K562 (cell line): ENCODE measurements at regions not wholly inside any gene's neighbourhood (a gene's known extent, or its start where the extent isn't known, plus 50 kb on each side); places are given as distances from the start of the nearest gene placed in this dataset.

ENCODE experiments used
- ATAC-seq: fragments of 200-7000 bp; cut with Tn5 transposase; 3 replicates; pipeline ENCODE4 v1.9.1; 2020; ENCODE audit warnings: moderate library complexity
- BruUV-seq: library from RNA; stranded (reverse); fragments of 400-500 nt; replicated peaks from 2 replicates; lab custom pipeline; 2021; lab: Mats Ljungman, UMichigan
- CTCF ChIA-PET: fragments of 300-600 bp; formaldehyde crosslinking; extraction: SDS; loops from one replicate; lab custom pipeline; 2021; ENCODE audit warnings: low intra/inter-chr PET ratio; lab: Yijun Ruan, JAX
- POLR2A ChIA-PET: fragments of 300-600, 350-650 bp; sonication (Branson Sonifier 250); formaldehyde crosslinking; extraction: SDS; loops from one replicate; lab custom pipeline; 2021; ENCODE audit warnings: antibody characterized with exemption, inconsistent platforms; lab: Yijun Ruan, JAX
- DNase-seq, 4 experiments: peaks; one replicate each; pipeline versions ENCODE4 v3.0.0 to v3.0.0-alpha.2; 2011 to 2018; ENCODE audit warnings: low spot score in 3 of 4, mixed read lengths in 3 of 4; ENCODE audit errors: extremely low read depth in 1 of 4
- FAIRE-seq: peaks from 2 replicates; lab custom pipeline; 2011; peaks lifted over from hg19 to GRCh38; lab: Jason Lieb, UNC
- H2AFZ ChIP-seq: 2 replicates; pipeline ENCODE4 v1.6.0; 2011; ENCODE audit warnings: low read depth, low read length, control low read depth, inconsistent platforms
- H3K27ac ChIP-seq: fragments of 200-600 bp; 3 replicates; pipeline ENCODE4 v1.8.0; 2011; ENCODE audit warnings: low read depth, mild to moderate bottlenecking, control low read depth, inconsistent platforms, low read length, moderate library complexity, mixed read lengths; ENCODE audit errors: extremely low read depth
- H3K27me3 ChIP-seq, 2 experiments: fragments of 300-600 bp in 1 of 2; 2 replicates in 1 of 2; 3 replicates in 1 of 2; pipeline versions ENCODE4 v1.6.0 to v1.8.0; 2011; ENCODE audit warnings: inconsistent platforms in 2 of 2, low read length in 2 of 2, mild to moderate bottlenecking in 1 of 2, mixed read lengths in 1 of 2, moderate library complexity in 1 of 2; ENCODE audit not compliant: control insufficient read depth in 2 of 2, insufficient read depth in 2 of 2
- H3K36me3 ChIP-seq: fragments of 300-600 bp; 3 replicates; pipeline ENCODE4 v1.8.0; 2011; ENCODE audit warnings: mild to moderate bottlenecking, low read length, inconsistent platforms; ENCODE audit not compliant: control insufficient read depth, insufficient read depth
- H3K4me1 ChIP-seq, 2 experiments: fragments of 200-600 bp in 1 of 2; replicated peaks in 1 of 2; 2 replicates in 1 of 2; 3 replicates in 1 of 2; pipeline versions ENCODE4 v1.5.1 to v1.8.0; 2011; ENCODE audit warnings: inconsistent platforms in 2 of 2, low read length in 2 of 2, mild to moderate bottlenecking in 1 of 2, mixed read lengths in 1 of 2, moderate library complexity in 1 of 2; ENCODE audit not compliant: control insufficient read depth in 2 of 2, insufficient read depth in 2 of 2
- H3K4me2 ChIP-seq: 2 replicates; pipeline ENCODE4 v1.6.1; 2011; ENCODE audit warnings: low read length, control low read depth, inconsistent platforms, mixed read lengths; ENCODE audit not compliant: insufficient read depth
- H3K4me3 ChIP-seq: fragments of 200-600 bp; sonication (generic), shearing (Covaris generic); 2 replicates; pipeline ENCODE4 v1.5.1; 2016; ENCODE audit warnings: control low read depth, inconsistent platforms
- H3K79me2 ChIP-seq: fragments of 200-600 bp; 3 replicates; pipeline ENCODE4 v1.8.0; 2011; ENCODE audit warnings: low read length, inconsistent platforms; ENCODE audit not compliant: control insufficient read depth, insufficient read depth
- H3K9ac ChIP-seq, 2 experiments: 2 replicates each; pipeline versions ENCODE4 v1.6.0 to v1.6.1; 2011; ENCODE audit warnings: low read depth in 2 of 2, low read length in 2 of 2, control low read depth in 1 of 2, inconsistent platforms in 1 of 2, mild to moderate bottlenecking in 1 of 2, mixed read lengths in 1 of 2; ENCODE audit not compliant: insufficient read depth in 1 of 2
- H3K9me1 ChIP-seq: one replicate; pipeline ENCODE4 v1.6.0; 2011; ENCODE audit warnings: inconsistent platforms, mild to moderate bottlenecking, low read length, moderate library complexity; ENCODE audit not compliant: control insufficient read depth, insufficient read depth
- H3K9me3 ChIP-seq: replicated peaks from 2 replicates; pipeline ENCODE4 v1.5.1; 2011; ENCODE audit warnings: low read depth, low read length, inconsistent platforms; ENCODE audit not compliant: control insufficient read depth, insufficient read depth
- H4K20me1 ChIP-seq: replicated peaks from 2 replicates; pipeline ENCODE4 v1.6.1; 2011; ENCODE audit warnings: low read length, inconsistent platforms, mixed read lengths; ENCODE audit not compliant: control insufficient read depth, insufficient read depth
- ATF1 ChIP-seq, 2 experiments: fragments of 450-650 bp in 1 of 2; IDR thresholded peaks; 2 replicates each; pipeline ENCODE4 v1.6.1; 2016; ENCODE audit warnings: missing compliant biosample characterization in 1 of 2, missing genetic modification characterization in 1 of 2
- CHD4 ChIP-seq: fragments of 200-600 bp; sonication (generic); IDR thresholded peaks from 3 replicates; pipeline ENCODE4 v1.6.1; 2012; ENCODE audit warnings: low read depth, mild to moderate bottlenecking, mixed read lengths, low read length, inconsistent platforms; ENCODE audit not compliant: insufficient read depth, insufficient replicate concordance, poor library complexity, severe bottlenecking
- MBD2 ChIP-seq: sonication (generic); IDR thresholded peaks from 2 replicates; pipeline ENCODE4 v1.6.1; 2016; ENCODE audit warnings: low read depth, borderline replicate concordance
- NFATC3 ChIP-seq: fragments of 450-650 bp; IDR thresholded peaks from 2 replicates; pipeline ENCODE4 v1.6.1; 2017; ENCODE audit warnings: mild to moderate bottlenecking
- NFIC ChIP-seq: fragments of 450-650 bp; IDR thresholded peaks from 2 replicates; pipeline ENCODE4 v1.6.1; 2017; ENCODE audit warnings: mild to moderate bottlenecking, inconsistent platforms
- PHF21A ChIP-seq: fragments of 450-650 bp; IDR thresholded peaks from 2 replicates; pipeline ENCODE4 v1.6.1; 2017; ENCODE audit warnings: low read depth, borderline replicate concordance
- SP2 ChIP-seq: IDR thresholded peaks from 2 replicates; pipeline ENCODE4 v1.6.1; 2011; ENCODE audit warnings: mild to moderate bottlenecking, low read depth, low read length, moderate library complexity; ENCODE audit not compliant: poor library complexity, severe bottlenecking; ENCODE audit errors: extremely low read depth
- WGBS: fragments of 100-300 bp; shearing (Covaris generic); methylation state at CpG from one replicate; pipeline ENCODE4 v1.1.6; 2016; ENCODE audit warnings: low coverage, mixed read lengths; ENCODE audit not compliant: insufficient coverage; ENCODE audit errors: missing lambda C conversion rate; 5-methylcytosine and 5-hydroxymethylcytosine counted together
- in situ Hi-C: fragments of 300-500 bp; cut with MboI; formaldehyde crosslinking; loops from 4 replicates; pipeline ENCODE4 v1.15.0; 2018; ENCODE audit warnings: inconsistent platforms, mixed read lengths
- intact Hi-C: fragments of 100-400 bp; cut with micrococcal nuclease; formaldehyde crosslinking; loops from 2 replicates; pipeline ENCODE4 v1.14.2; 2022

- TF ChIP-seq NFIC (no peak), CHD4 (no peak), SP2 (no peak), ATF1 (CRISPR knock-in tag; IDR thresholded peaks at IDR 0.05) (no peak), ATF1 (tag; IDR thresholded peaks at IDR 0.05) (no peak), PHF21A (no peak), MBD2 (no peak), NFATC3 (no peak)
- DNase-seq (no peak), FAIRE-seq (no peak), ATAC-seq (no peak)
- Histone ChIP-seq H3K36me3 (no peaks in the 10 kb centered on the region), H2AFZ (no peak overlapping the region), H3K4me3 (no peak overlapping the region), H3K4me1 (no peaks in the 10 kb centered on the region), H3K27me3 (peaks cover 0 to 2% of the 10 kb centered on the region in 2 experiments; a peak in 2 of 5 replicates), H3K9me3 (no peaks in the 10 kb centered on the region), H3K79me2 (no peaks in the 10 kb centered on the region), H3K9ac (no peak overlapping the region), H3K9me1 (no peaks in the 10 kb centered on the region), H3K27ac (no peak overlapping the region), H4K20me1 (no peaks in the 10 kb centered on the region), H3K4me2 (no peak overlapping the region)
- WGBS: 0% methylated on average over 3 of the region's 3 CpGs
- intact Hi-C loops: no loop called here
- POLR2A ChIA-PET: no interaction called here
- BruUV-seq: no TSS peak
- in situ Hi-C loops: no loop called here
- CTCF ChIA-PET: no interaction called here
Observed at GRCh38 chr9:626596-626995, 214.9 kb upstream of the DMRT1 start.
